Liver (tissue), 8 donors: ENCODE measurements at regions not wholly inside any gene's neighbourhood (a gene's known extent, or its start where the extent isn't known, plus 50 kb on each side); places are given as distances from the start of the nearest gene placed in this dataset.

Experiments
- DNase-seq: peaks from one replicate; pipeline ENCODE4 v3.0.0-alpha.2; 2017; ENCODE audit warnings: low spot score
- H3K27ac ChIP-seq, 2 donors: one replicate each; pipeline ENCODE4 v1.7.0; 2013; ENCODE audit warnings: inconsistent platforms in 2 of 2, low read length in 2 of 2, control low read depth in 1 of 2, low read depth in 1 of 2, mild to moderate bottlenecking in 1 of 2
- H3K27me3 ChIP-seq, 4 donors: one replicate each; pipeline versions ENCODE4 v1.6.1 to v1.7.0; 2013; ENCODE audit warnings: low read length in 3 of 4, inconsistent platforms in 1 of 4, mild to moderate bottlenecking in 1 of 4, moderate library complexity in 1 of 4; ENCODE audit not compliant: control insufficient read depth in 4 of 4, insufficient read depth in 4 of 4
- H3K36me3 ChIP-seq, 4 donors: one replicate each; pipeline versions ENCODE4 v1.6.1 to v1.7.0; 2013; ENCODE audit warnings: low read length in 3 of 4, mild to moderate bottlenecking in 3 of 4, low read depth in 1 of 4, moderate library complexity in 1 of 4; ENCODE audit not compliant: control insufficient read depth in 4 of 4, insufficient read depth in 3 of 4
- H3K4me1 ChIP-seq, 4 donors: one replicate each; pipeline versions ENCODE4 v1.6.1 to v1.7.0; 2013; ENCODE audit warnings: low read length in 3 of 4, mild to moderate bottlenecking in 3 of 4, moderate library complexity in 1 of 4; ENCODE audit not compliant: control insufficient read depth in 4 of 4, insufficient read depth in 4 of 4
- H3K4me3 ChIP-seq, 3 donors: one replicate each; pipeline versions ENCODE4 v1.6.1 to v1.7.0; 2013; ENCODE audit warnings: low read length in 3 of 3, control low read depth in 1 of 3, low read depth in 1 of 3, mild to moderate bottlenecking in 1 of 3
- H3K9ac ChIP-seq, 2 donors: one replicate each; pipeline ENCODE4 v1.7.0; 2013; ENCODE audit warnings: low read length in 2 of 2, mild to moderate bottlenecking in 2 of 2, moderate library complexity in 2 of 2, control low read depth in 1 of 2, low read depth in 1 of 2
- H3K9me3 ChIP-seq, 4 donors: one replicate each; pipeline versions ENCODE4 v1.6.1 to v1.7.0; 2013; ENCODE audit warnings: low read length in 3 of 4; ENCODE audit not compliant: control insufficient read depth in 4 of 4
- ATF3 ChIP-seq: IDR thresholded peaks from 2 replicates; pipeline ENCODE4 v1.6.1; 2016; ENCODE audit warnings: antibody characterized with exemption
- CTCF ChIP-seq: fragments of 150-350 bp; IDR thresholded peaks from 2 replicates; pipeline ENCODE4 v1.5.1; 2017; ENCODE audit warnings: improper control_type of control experiment, low read depth, low read length; ENCODE audit not compliant: missing input control
- EGR1 ChIP-seq, 2 donors: IDR thresholded peaks; 2 replicates each; pipeline ENCODE4 v1.6.1; 2016 to 2018; ENCODE audit warnings: antibody characterized with exemption in 2 of 2, low read depth in 2 of 2
- FOXA1 ChIP-seq: IDR thresholded peaks from 2 replicates; pipeline ENCODE4 v1.6.1; 2016; ENCODE audit warnings: antibody characterized with exemption
- FOXA2 ChIP-seq: IDR thresholded peaks from 2 replicates; pipeline ENCODE4 v1.6.1; 2016; ENCODE audit warnings: antibody characterized with exemption
- GABPA ChIP-seq, 2 donors: IDR thresholded peaks in 1 of 2; conservative IDR thresholded peaks in 1 of 2; 2 replicates each; pipeline ENCODE4 v1.6.1; 2016; ENCODE audit warnings: antibody characterized with exemption in 2 of 2, mild to moderate bottlenecking in 1 of 2, moderate library complexity in 1 of 2
- HNF4A ChIP-seq, 2 donors: conservative IDR thresholded peaks; 2 replicates each; pipeline ENCODE4 v1.6.1; 2016; ENCODE audit warnings: antibody characterized with exemption in 2 of 2, mild to moderate bottlenecking in 2 of 2
- HNF4G ChIP-seq: IDR thresholded peaks from 2 replicates; pipeline ENCODE4 v1.6.1; 2016; ENCODE audit warnings: antibody characterized with exemption
- JUND ChIP-seq, 2 donors: IDR thresholded peaks; 2 replicates each; pipeline ENCODE4 v1.6.1; 2016; ENCODE audit warnings: antibody characterized with exemption in 2 of 2
- MAX ChIP-seq: IDR thresholded peaks from 2 replicates; pipeline ENCODE4 v1.6.1; 2016; ENCODE audit warnings: antibody characterized with exemption
- NR2F2 ChIP-seq: IDR thresholded peaks from 2 replicates; pipeline ENCODE4 v1.6.1; 2016; ENCODE audit warnings: antibody characterized with exemption
- REST ChIP-seq: IDR thresholded peaks from 2 replicates; pipeline ENCODE4 v1.6.1; 2016; ENCODE audit warnings: antibody characterized with exemption, mild to moderate bottlenecking
- RXRA ChIP-seq, 2 donors: IDR thresholded peaks; 2 replicates each; pipeline ENCODE4 v1.6.1; 2017 to 2018; ENCODE audit warnings: antibody characterized with exemption in 2 of 2, mild to moderate bottlenecking in 1 of 2
- SP1 ChIP-seq: IDR thresholded peaks from 2 replicates; pipeline ENCODE4 v1.6.1; 2018; ENCODE audit warnings: antibody characterized with exemption, mild to moderate bottlenecking
- TAF1 ChIP-seq: conservative IDR thresholded peaks from 2 replicates; pipeline ENCODE4 v1.6.1; 2016; ENCODE audit warnings: antibody characterized with exemption, mild to moderate bottlenecking
- YY1 ChIP-seq: IDR thresholded peaks from 2 replicates; pipeline ENCODE4 v1.6.1; 2016; ENCODE audit warnings: antibody characterized with exemption, mild to moderate bottlenecking
- ZBTB33 ChIP-seq: IDR thresholded peaks from 2 replicates; pipeline ENCODE4 v1.6.1; 2016; ENCODE audit warnings: antibody characterized with exemption
- WGBS: extraction: QIAGEN DNeasy Blood & Tissue Kit; methylation state at CpG from one replicate; pipeline ENCODE4 v1.1.7; 2013; 5-methylcytosine and 5-hydroxymethylcytosine counted together
- donor health status: healthy.
- donor health status: healthy.
- donor health status: healthy.
- donor health status: healthy.
- donor health status: healthy.

GRCh38 chr4:177770776-177771175 lies 328.5 kb upstream of the AGA start:
- no peak for DNase-seq
- TF ChIP-seq GABPA (IDR thresholded peaks at IDR 0.05 in 1 of 2, conservative IDR thresholded peaks at IDR 0.05 in 1 of 2) (no peak), EGR1 (IDR thresholded peaks at IDR 0.05; ENCODE audit: low read depth in 2 of 2) (no peak)

GRCh38 chr4:177771645-177772044 lies 329.4 kb upstream of the AGA start:
- Histone ChIP-seq H3K27ac (no peak overlapping the region), H3K36me3 (no peaks in the 10 kb centered on the region), H3K4me3 (no peak overlapping the region), H3K9me3 (no peaks in the 10 kb centered on the region), H3K9ac (no peak overlapping the region), H3K27me3 (no peaks in the 10 kb centered on the region), H3K4me1 (no peaks in the 10 kb centered on the region)
- no peak for DNase-seq
- TF ChIP-seq RXRA (IDR thresholded peaks at IDR 0.05) (no peak), FOXA2 (no peak), NR2F2 (no peak), EGR1 (IDR thresholded peaks at IDR 0.05; ENCODE audit: low read depth in 2 of 2) (no peak), ATF3 (no peak), HNF4A (conservative IDR thresholded peaks at IDR 0.05) (no peak), SP1 (no peak), TAF1 (no peak), HNF4G (no peak), CTCF (no peak), JUND (IDR thresholded peaks at IDR 0.05) (no peak), GABPA (IDR thresholded peaks at IDR 0.05 in 1 of 2, conservative IDR thresholded peaks at IDR 0.05 in 1 of 2) (no peak)
- 84% methylated on average over 1 of the region's 1 CpG for WGBS

More at GRCh38 chr4:177770776-177771175, 328.5 kb upstream of the AGA start:
- no peak overlapping the region for H3K27ac ChIP-seq
- 79% methylated on average over 2 of the region's 2 CpGs for WGBS
- no peaks in the 10 kb centered on the region for H3K36me3 ChIP-seq
- no peak overlapping the region for H3K4me3 ChIP-seq
- no peak overlapping the region for H3K9ac ChIP-seq
- no peaks in the 10 kb centered on the region for H3K9me3 ChIP-seq
- H3K27me3 ChIP-seq, result no peaks in the 10 kb centered on the region
- H3K4me1 ChIP-seq, result no peaks in the 10 kb centered on the region

- Histone ChIP-seq H3K4me3 (no peak overlapping the region), H3K9me3 (peaks cover 0 to 3% (median 0%) of the 10 kb centered on the region in 4 donors), H3K9ac (no peak overlapping the region), H3K27ac (no peak overlapping the region), H3K36me3 (no peaks in the 10 kb centered on the region), H3K27me3 (no peaks in the 10 kb centered on the region), H3K4me1 (no peaks in the 10 kb centered on the region)
- no peak for DNase-seq
- 85% methylated on average over 2 of the region's 2 CpGs for WGBS
- TF ChIP-seq FOXA1 (no peak), HNF4A (conservative IDR thresholded peaks at IDR 0.05) (no peak), YY1 (no peak), HNF4G (no peak), CTCF (no peak), REST (no peak), ZBTB33 (no peak), MAX (no peak), SP1 (no peak), JUND (IDR thresholded peaks at IDR 0.05) (no peak), TAF1 (no peak), NR2F2 (no peak), GABPA (IDR thresholded peaks at IDR 0.05 in 1 of 2, conservative IDR thresholded peaks at IDR 0.05 in 1 of 2) (no peak), FOXA2 (no peak), ATF3 (no peak), EGR1 (IDR thresholded peaks at IDR 0.05; ENCODE audit: low read depth in 2 of 2) (no peak), RXRA (IDR thresholded peaks at IDR 0.05) (no peak)
Observed at GRCh38 chr4:177778623-177779022, 336.4 kb upstream of the AGA start.
